ENCODE measurements at regions not wholly inside any gene's neighbourhood (a gene's known extent, or its start where the extent isn't known, plus 50 kb on each side); places are given as distances from the start of the nearest gene placed in this dataset.

GRCh38 chr6:109301418-109301817, 80.8 kb downstream of the CD164 start (continued):
- TF ChIP-seq SIN3A (conservative IDR thresholded peaks at IDR 0.05 in 1 of 2, IDR thresholded peaks at IDR 0.05 in 1 of 2; ENCODE audit: low read depth in 1 of 2, low read length in 2 of 2) (no peak), BRCA1 (IDR thresholded peaks at IDR 0.05; ENCODE audit: low read depth, low read length) (no peak), CHD2 (IDR thresholded peaks at IDR 0.05; ENCODE audit: low read length) (no peak), FOSL1 (IDR thresholded peaks at IDR 0.05; ENCODE audit: insufficient read depth, low read depth, low read length) (no peak), KDM4A (IDR thresholded peaks at IDR 0.05; ENCODE audit: low read depth, low read length, severe bottlenecking) (no peak), CREB1 (IDR thresholded peaks at IDR 0.05) (no peak), RBBP5 (IDR thresholded peaks at IDR 0.05; ENCODE audit: borderline replicate concordance, low read depth, low read length) (no peak)
